GM12878 (cell line): ENCODE measurements at regions not wholly inside any gene's neighbourhood (a gene's known extent, or its start where the extent isn't known, plus 50 kb on each side); places are given as distances from the start of the nearest gene placed in this dataset.
A peak's percentile ranks its signal among the peaks of the same experiment; 100 is the strongest.

Source experiments
- BHLHE40 ChIP-seq, 2 experiments: fragments of 450-650 bp in 1 of 2; IDR thresholded peaks; 2 replicates each; pipeline ENCODE4 v1.6.1; 2011 to 2017; ENCODE audit warnings: low read depth in 2 of 2, borderline replicate concordance in 1 of 2, improper control_type of control experiment in 1 of 2, low read length in 1 of 2, mild to moderate bottlenecking in 1 of 2
- CUX1 ChIP-seq: IDR thresholded peaks from 2 replicates; pipeline ENCODE4 v1.6.1; 2012; ENCODE audit warnings: improper control_type of control experiment, low read depth, low read length; ENCODE audit not compliant: insufficient replicate concordance
- EP300 ChIP-seq, 2 experiments: fragments of 150-350 bp in 1 of 2; IDR thresholded peaks; 2 replicates each; pipeline ENCODE4 v1.6.1; 2011 to 2012; ENCODE audit warnings: low read depth in 2 of 2, low read length in 2 of 2, borderline replicate concordance in 1 of 2, improper control_type of control experiment in 1 of 2, inconsistent platforms in 1 of 2; ENCODE audit not compliant: control insufficient read depth in 1 of 2
- FOXM1 ChIP-seq: IDR thresholded peaks from 2 replicates; pipeline ENCODE4 v1.6.1; 2012; ENCODE audit warnings: low read depth, mild to moderate bottlenecking, inconsistent platforms, low read length, moderate library complexity
- HDAC2 ChIP-seq: fragments of 200-600 bp; sonication (generic); IDR thresholded peaks from 2 replicates; pipeline ENCODE4 v1.6.1; 2017
- IKZF2 ChIP-seq, 2 experiments: fragments of 450-650 bp; IDR thresholded peaks; 2 replicates each; pipeline ENCODE4 v1.6.1; 2017; ENCODE audit warnings: mild to moderate bottlenecking in 2 of 2, moderate library complexity in 2 of 2
- MEF2A ChIP-seq: IDR thresholded peaks from 2 replicates; pipeline ENCODE4 v1.6.1; 2011; ENCODE audit warnings: low read depth, mild to moderate bottlenecking, low read length, moderate library complexity; ENCODE audit not compliant: insufficient read depth
- MLLT1 ChIP-seq: fragments of 450-650 bp; IDR thresholded peaks from 2 replicates; pipeline ENCODE4 v1.6.1; 2016; ENCODE audit warnings: mild to moderate bottlenecking
- MTA2 ChIP-seq: fragments of 450-650 bp; IDR thresholded peaks from 2 replicates; pipeline ENCODE4 v1.6.1; 2016; ENCODE audit warnings: low read depth, mild to moderate bottlenecking, moderate library complexity
- PBX3 ChIP-seq: IDR thresholded peaks from 2 replicates; pipeline ENCODE4 v1.6.1; 2011; ENCODE audit warnings: mild to moderate bottlenecking, low read depth, low read length, moderate library complexity; ENCODE audit not compliant: insufficient replicate concordance
- REST ChIP-seq: IDR thresholded peaks from 2 replicates; pipeline ENCODE4 v1.6.1; 2012; ENCODE audit warnings: mild to moderate bottlenecking, low read depth, low read length
- SIN3A ChIP-seq: IDR thresholded peaks from 2 replicates; pipeline ENCODE4 v1.6.1; 2012; ENCODE audit warnings: low read depth, low read length, improper control_type of control experiment
- SMARCA5 ChIP-seq: fragments of 450-650 bp; IDR thresholded peaks from 2 replicates; pipeline ENCODE4 v1.6.1; 2017; ENCODE audit warnings: mild to moderate bottlenecking
- SREBF1 ChIP-seq: IDR thresholded peaks from 2 replicates; pipeline ENCODE4 v1.6.1; 2012; ENCODE audit warnings: mild to moderate bottlenecking, low read length
- SRF ChIP-seq, 2 experiments: IDR thresholded peaks; 2 replicates each; pipeline ENCODE4 v1.6.1; 2011; ENCODE audit warnings: low read depth in 2 of 2, low read length in 2 of 2, mild to moderate bottlenecking in 1 of 2, moderate library complexity in 1 of 2
- SUPT20H ChIP-seq: IDR thresholded peaks from 2 replicates; pipeline ENCODE4 v1.6.1; 2011; ENCODE audit warnings: low read depth, mild to moderate bottlenecking, low read length, moderate library complexity, borderline replicate concordance; ENCODE audit not compliant: control insufficient read depth
- ZNF217 ChIP-seq: fragments of 450-650 bp; IDR thresholded peaks from 2 replicates; pipeline ENCODE4 v1.6.1; 2017; ENCODE audit warnings: antibody characterized with exemption, mild to moderate bottlenecking

GRCh38 chr1:101309334-101310311, 72.8 kb downstream of the S1PR1 start (continued):
- TF ChIP-seq MLLT1 (peak; percentile 93), CUX1 (no peak), REST (no peak), HDAC2 (no peak), SRF (IDR thresholded peaks at IDR 0.05; ENCODE audit: low read depth in 2 of 2, low read length in 2 of 2) (no peak), SUPT20H (no peak), SMARCA5 (peak; percentile 73), MEF2A (0 out of 2 replicates have a peak, but pooled peaks have one; percentile 26), BHLHE40 (IDR thresholded peaks at IDR 0.05; ENCODE audit: borderline replicate concordance in 1 of 2, low read depth in 2 of 2, low read length in 1 of 2) (peak; percentile 73 to 94), PBX3 (peak; percentile 42), SIN3A (no peak), SREBF1 (no peak), FOXM1 (no peak), MTA2 (peak; percentile 92), EP300 (IDR thresholded peaks at IDR 0.05; ENCODE audit: borderline replicate concordance in 1 of 2, control insufficient read depth in 1 of 2, low read depth in 2 of 2, low read length in 2 of 2) (peak; percentile 70 to 88; a peak in 3 of 4 replicates), IKZF2 (IDR thresholded peaks at IDR 0.05) (peak; percentile 86 to 87; a peak in 3 of 4 replicates), ZNF217 (no peak)
